ENCODE measurements at regions not wholly inside any gene's neighbourhood (a gene's known extent, or its start where the extent isn't known, plus 50 kb on each side); places are given as distances from the start of the nearest gene placed in this dataset.
"Not testable (repeated sequence)": the region's sequence is repeated elsewhere in the genome, so short reads cannot be mapped to it uniquely, and the experiment has no call there.

GRCh38 chr10:33893506-33893905 is 559.0 kb upstream of the NRP1 start:
- DNase-seq = no peak

- no peak for DNase-seq
Observed at GRCh38 chr10:33889371-33889770, 554.9 kb upstream of the NRP1 start.

- DNase-seq = no peak
Observed at GRCh38 chr10:33887188-33887587, 552.7 kb upstream of the NRP1 start.

GRCh38 chr10:33886299-33886698 is 551.8 kb upstream of the NRP1 start:
- no peak for DNase-seq

GRCh38 chr10:33884604-33885003 is 550.1 kb upstream of the NRP1 start:
- no peak for DNase-seq

- DNase-seq = no peak
Observed at GRCh38 chr10:33883881-33884280, 549.4 kb upstream of the NRP1 start.

- DNase-seq = no peak
Observed at GRCh38 chr10:33882996-33883395, 548.5 kb upstream of the NRP1 start.

GRCh38 chr10:33880291-33880690 is 545.8 kb upstream of the NRP1 start:
- no peak for DNase-seq

- no peak for DNase-seq
Observed at GRCh38 chr10:33878238-33878786, 543.8 kb upstream of the NRP1 start.

DNA sequence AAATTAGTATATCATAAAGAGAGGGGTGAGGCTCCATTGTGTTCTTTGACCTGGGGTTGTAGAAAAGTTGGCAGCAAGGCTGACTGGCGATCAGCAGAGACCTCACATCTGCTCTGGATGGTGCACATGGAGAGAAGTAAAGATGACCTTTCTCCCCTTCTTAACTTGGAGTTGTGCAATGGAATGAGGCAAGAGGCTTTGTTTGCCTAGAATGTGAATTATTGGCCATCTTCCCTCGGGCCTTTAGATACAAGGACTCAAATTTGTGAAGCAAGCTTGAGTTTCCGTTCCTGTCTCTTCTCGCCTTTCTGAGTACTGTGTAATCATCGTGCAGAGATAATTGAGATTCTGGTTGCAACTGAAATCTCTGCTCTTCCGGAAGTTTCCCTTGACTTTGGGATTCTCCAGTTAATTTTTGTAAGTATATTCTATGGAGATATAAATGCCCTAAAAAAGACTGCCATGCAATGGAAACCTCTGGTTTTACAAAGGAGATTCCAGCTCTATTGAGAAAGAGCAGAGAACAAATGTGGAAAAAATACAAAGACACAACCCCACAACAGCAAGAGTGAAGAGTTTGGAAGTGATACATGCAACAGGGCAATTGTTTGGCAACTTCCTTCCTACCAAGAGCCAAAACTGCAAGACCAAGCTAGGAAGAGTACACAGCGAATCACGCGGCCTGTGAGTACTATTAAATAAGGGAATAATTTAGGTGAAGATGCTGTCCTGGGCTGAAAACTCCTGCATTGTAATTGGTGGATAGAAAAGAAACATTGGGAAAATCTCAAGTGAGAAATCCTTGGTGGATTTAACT is 542.3 kb upstream of the NRP1 start:
- DNase-seq = no peak

GRCh38 chr10:33875924-33876583 is 541.6 kb upstream of the NRP1 start:
- no peak for DNase-seq

DNA sequence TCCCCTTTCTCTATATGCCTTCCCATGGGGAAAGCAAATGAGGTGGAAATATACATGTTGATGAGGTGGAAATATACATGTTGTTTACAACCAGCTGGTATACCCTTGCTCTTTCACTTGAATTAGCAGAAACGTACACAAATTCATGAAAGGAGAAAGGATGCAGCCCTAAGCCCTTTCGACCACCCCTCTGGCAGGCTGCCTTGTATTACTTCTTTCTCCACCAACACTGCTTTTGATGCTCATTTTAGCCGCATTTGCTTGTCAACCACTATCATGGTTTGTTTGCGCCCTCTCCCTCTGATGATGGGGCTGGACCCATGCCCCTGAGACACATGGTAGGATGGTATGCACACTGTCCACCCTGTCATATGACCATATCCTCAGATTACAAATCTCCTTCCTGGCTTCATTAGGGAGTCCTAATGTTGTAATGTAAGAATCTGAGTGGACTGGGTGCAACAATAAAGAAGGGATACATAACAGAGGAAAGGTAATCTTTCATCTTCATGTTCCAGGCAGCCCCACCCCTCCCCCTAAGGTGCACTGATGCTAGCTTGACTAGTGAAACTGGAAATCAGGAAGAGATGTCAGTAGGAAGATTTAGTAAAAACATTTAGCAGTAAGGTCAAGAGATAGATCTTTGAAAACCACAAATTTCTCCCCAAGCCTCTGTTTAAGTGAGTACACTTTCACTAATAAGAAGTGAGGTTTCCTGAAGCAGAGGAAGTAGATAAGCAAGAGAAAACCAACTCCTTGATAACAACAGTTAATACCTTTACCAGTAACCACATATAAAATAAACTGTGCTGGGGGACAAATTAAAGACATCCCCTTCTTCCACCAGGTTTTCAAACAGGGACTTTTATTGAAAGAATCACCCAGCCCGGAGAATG is 536.8 kb upstream of the NRP1 start:
- DNase-seq = no peak

DNA sequence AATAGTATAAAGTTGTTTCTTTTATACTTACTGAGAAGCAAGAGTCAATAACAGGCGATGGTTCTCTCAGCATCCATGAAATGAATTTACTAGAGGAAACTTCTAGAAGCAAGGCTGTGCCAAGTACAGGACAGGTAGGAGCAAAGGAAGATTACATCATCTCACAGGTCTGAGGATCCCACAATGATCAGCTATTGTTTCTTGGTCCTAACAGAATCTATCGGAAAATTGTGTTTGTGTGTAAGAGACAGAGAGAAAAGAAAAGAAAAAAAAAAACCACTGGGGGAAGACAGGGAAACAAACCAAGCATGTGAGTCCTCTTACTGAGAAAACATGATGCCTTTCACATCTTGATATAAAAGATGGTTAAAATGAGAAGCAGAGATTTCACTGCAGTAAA is 535.0 kb upstream of the NRP1 start:
- no peak for DNase-seq

DNA sequence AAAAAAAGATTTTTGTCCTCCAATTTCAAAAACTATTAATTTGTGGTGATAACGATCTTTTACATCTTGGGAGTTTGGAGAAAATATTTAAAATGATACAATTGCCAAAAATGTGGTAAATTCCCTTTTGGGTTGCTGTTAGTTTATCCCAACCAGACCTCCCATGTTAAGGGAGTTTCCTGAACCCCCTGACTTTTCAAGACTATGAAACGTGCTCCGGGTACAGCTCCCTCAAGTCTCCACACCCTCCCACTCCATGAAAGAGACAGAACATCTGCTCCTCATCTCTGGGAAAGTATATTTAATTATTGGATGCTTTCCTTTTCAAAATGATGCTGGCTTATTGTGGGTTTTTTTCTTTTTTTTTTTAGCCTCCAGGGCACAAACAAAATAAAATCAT is 534.6 kb upstream of the NRP1 start:
- DNase-seq = no peak

DNA sequence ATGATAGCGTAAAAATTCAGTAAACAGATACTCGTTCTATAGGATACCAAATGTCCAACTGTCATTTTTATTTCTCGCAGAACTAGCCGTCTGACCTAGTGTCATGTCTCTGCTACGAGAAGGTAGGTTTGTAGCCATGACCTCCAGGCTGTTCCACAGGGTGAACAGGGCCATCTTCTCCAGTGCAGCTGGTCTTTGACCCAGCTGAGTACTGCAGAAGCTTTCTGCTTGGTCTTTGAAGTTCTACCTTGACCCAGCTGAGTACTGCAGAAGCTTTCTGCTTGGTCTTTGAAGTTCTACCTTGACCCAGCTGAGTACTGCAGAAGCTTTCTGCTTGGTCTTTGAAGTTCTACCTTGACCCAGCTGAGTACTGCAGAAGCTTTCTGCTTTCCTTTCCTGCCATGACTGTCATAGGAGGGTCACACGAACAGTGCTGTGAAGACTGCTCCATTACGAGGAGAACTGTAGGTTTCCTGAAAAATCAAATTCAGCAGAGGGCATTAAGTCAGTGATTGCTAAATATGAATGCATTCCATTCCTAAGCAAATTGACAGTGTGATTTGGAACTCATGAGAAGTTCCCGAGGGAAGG is 532.8 kb upstream of the NRP1 start:
- not testable (repeated sequence) for DNase-seq

- DNase-seq = no peak
Observed at GRCh38 chr10:33863352-33863751, 528.9 kb upstream of the NRP1 start.

- no peak for DNase-seq
Observed at GRCh38 chr10:33862536-33863105, 528.2 kb upstream of the NRP1 start.

- no peak for DNase-seq
Observed at GRCh38 chr10:33861833-33862232, 527.4 kb upstream of the NRP1 start.

- DNase-seq = no peak
Observed at GRCh38 chr10:33861016-33861704, 526.7 kb upstream of the NRP1 start.

GRCh38 chr10:33860552-33860951 is 526.1 kb upstream of the NRP1 start:
- DNase-seq = no peak

DNA sequence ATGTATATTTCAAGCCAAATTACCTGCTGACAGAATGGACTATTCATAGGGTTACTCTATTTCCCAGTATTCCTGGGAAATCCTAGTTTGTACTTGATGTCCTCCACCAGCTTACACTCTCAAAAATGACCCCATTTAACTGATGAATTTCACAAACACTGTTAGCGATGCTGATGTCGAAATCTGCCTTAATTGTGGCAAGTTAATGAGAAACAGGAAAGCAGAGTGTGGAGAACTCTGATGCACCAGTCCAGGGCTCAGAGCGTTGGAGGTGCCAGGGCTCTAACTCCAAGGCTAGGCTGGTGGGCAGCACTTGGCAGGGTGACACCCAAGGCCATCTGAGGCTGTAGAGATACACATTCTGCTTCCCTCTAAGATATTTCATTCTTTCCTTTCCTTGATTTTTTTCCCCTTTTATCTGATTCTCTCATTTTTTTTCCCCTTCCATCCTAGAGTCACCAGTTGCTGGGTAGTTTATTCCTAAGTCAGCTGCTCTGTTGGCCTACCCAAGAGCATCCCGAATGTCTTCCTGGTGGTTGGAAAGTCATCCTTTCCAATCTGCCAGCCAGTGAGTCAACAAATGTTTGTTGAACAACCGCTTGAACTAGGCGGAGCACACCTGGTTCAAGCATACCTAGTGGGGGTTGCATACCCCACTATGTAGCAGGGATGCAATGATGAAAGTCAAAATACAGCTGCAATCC is 525.0 kb upstream of the NRP1 start:
- no peak for DNase-seq
